ENCODE measurements at regions not wholly inside any gene's neighbourhood (a gene's known extent, or its start where the extent isn't known, plus 50 kb on each side); places are given as distances from the start of the nearest gene placed in this dataset.
A peak's percentile ranks its signal among the peaks of the same experiment; 100 is the strongest.

- H3K9me3 ChIP-seq (ENCODE audit: control insufficient read depth in 2 of 2, insufficient read depth in 1 of 2, low read length in 1 of 2): no peaks in the 10 kb centered on the region
- no peak for DNase-seq (ENCODE audit: low read depth in 6 of 9, low spot score in 9 of 9)
- H3K4me3 ChIP-seq (ENCODE audit: low read length in 2 of 2): no peak overlapping the region
- 97% methylated on average over 5 of the region's 5 CpGs for WGBS
- peaks cover 5 to 61% of the 10 kb centered on the region in 2 donors for H3K4me1 ChIP-seq (ENCODE audit: control insufficient read depth in 2 of 2, insufficient read depth in 2 of 2, low read length in 2 of 2)
- H3K27me3 ChIP-seq (ENCODE audit: control insufficient read depth in 2 of 2, insufficient read depth in 1 of 2, low read length in 1 of 2): peaks cover 0 to 5% of the 10 kb centered on the region in 2 donors
- no peaks in the 10 kb centered on the region for H3K36me3 ChIP-seq (ENCODE audit: control insufficient read depth in 2 of 2, insufficient read depth in 2 of 2, low read length in 1 of 2)
- H3K27ac ChIP-seq (ENCODE audit: low read depth in 1 of 2, low read length in 1 of 2): peak overlapping the region in 1 of 2 donors; percentile 52
Measured at GRCh38 chr3:46089237-46090011, 62.1 kb upstream of the XCR1 start.

- Histone ChIP-seq H3K27ac (ENCODE audit: low read depth in 1 of 2, low read length in 1 of 2) (no peak overlapping the region), H3K4me3 (ENCODE audit: low read length in 2 of 2) (no peak overlapping the region), H3K36me3 (ENCODE audit: control insufficient read depth in 2 of 2, insufficient read depth in 2 of 2, low read length in 1 of 2) (no peaks in the 10 kb centered on the region), H3K27me3 (ENCODE audit: control insufficient read depth in 2 of 2, insufficient read depth in 1 of 2, low read length in 1 of 2) (no peaks in the 10 kb centered on the region), H3K4me1 (ENCODE audit: control insufficient read depth in 2 of 2, insufficient read depth in 2 of 2, low read length in 2 of 2) (peaks cover 3 to 48% of the 10 kb centered on the region in 2 donors), H3K9me3 (ENCODE audit: control insufficient read depth in 2 of 2, insufficient read depth in 1 of 2, low read length in 1 of 2) (no peaks in the 10 kb centered on the region)
- WGBS: 80% methylated on average over 3 of the region's 3 CpGs
- peak in 1 of 9 donors; percentile 64 for DNase-seq (ENCODE audit: low read depth in 6 of 9, low spot score in 9 of 9)
Measured at GRCh38 chr3:46087871-46088270, 60.6 kb upstream of the XCR1 start.

GRCh38 chr3:46086986-46087385 is 59.7 kb upstream of the XCR1 start:
- 93% methylated on average over 5 of the region's 5 CpGs for WGBS
- peaks cover 0 to 40% of the 10 kb centered on the region in 2 donors for H3K4me1 ChIP-seq (ENCODE audit: control insufficient read depth in 2 of 2, insufficient read depth in 2 of 2, low read length in 2 of 2)

GRCh38 chr3:46086083-46086437 is 58.8 kb upstream of the XCR1 start:
- DNase-seq (ENCODE audit: low read depth in 6 of 9, low spot score in 9 of 9): no peak
- Histone ChIP-seq H3K27me3 (ENCODE audit: control insufficient read depth in 2 of 2, insufficient read depth in 1 of 2, low read length in 1 of 2) (no peaks in the 10 kb centered on the region), H3K36me3 (ENCODE audit: control insufficient read depth in 2 of 2, insufficient read depth in 2 of 2, low read length in 1 of 2) (no peaks in the 10 kb centered on the region), H3K4me1 (ENCODE audit: control insufficient read depth in 2 of 2, insufficient read depth in 2 of 2, low read length in 2 of 2) (peaks cover 0 to 30% of the 10 kb centered on the region in 2 donors), H3K9me3 (ENCODE audit: control insufficient read depth in 2 of 2, insufficient read depth in 1 of 2, low read length in 1 of 2) (no peaks in the 10 kb centered on the region), H3K27ac (ENCODE audit: low read depth in 1 of 2, low read length in 1 of 2) (no peak overlapping the region), H3K4me3 (ENCODE audit: low read length in 2 of 2) (no peak overlapping the region)
- 97% methylated on average over 4 of the region's 4 CpGs for WGBS

More at GRCh38 chr3:46086986-46087385, 59.7 kb upstream of the XCR1 start:
- Histone ChIP-seq H3K36me3 (ENCODE audit: control insufficient read depth in 2 of 2, insufficient read depth in 2 of 2, low read length in 1 of 2) (no peaks in the 10 kb centered on the region), H3K27ac (ENCODE audit: low read depth in 1 of 2, low read length in 1 of 2) (no peak overlapping the region), H3K4me3 (ENCODE audit: low read length in 2 of 2) (no peak overlapping the region), H3K9me3 (ENCODE audit: control insufficient read depth in 2 of 2, insufficient read depth in 1 of 2, low read length in 1 of 2) (no peaks in the 10 kb centered on the region), H3K27me3 (ENCODE audit: control insufficient read depth in 2 of 2, insufficient read depth in 1 of 2, low read length in 1 of 2) (no peaks in the 10 kb centered on the region)
- DNase-seq (ENCODE audit: low read depth in 6 of 9, low spot score in 9 of 9): no peak

- DNase-seq (ENCODE audit: low read depth in 6 of 9, low spot score in 9 of 9): no peak
- H3K36me3 ChIP-seq (ENCODE audit: control insufficient read depth in 2 of 2, insufficient read depth in 2 of 2, low read length in 1 of 2): no peaks in the 10 kb centered on the region
- 90% methylated on average over 3 of the region's 3 CpGs for WGBS
- no peak overlapping the region for H3K27ac ChIP-seq (ENCODE audit: low read depth in 1 of 2, low read length in 1 of 2)
- H3K27me3 ChIP-seq (ENCODE audit: control insufficient read depth in 2 of 2, insufficient read depth in 1 of 2, low read length in 1 of 2): no peaks in the 10 kb centered on the region
- no peak overlapping the region for H3K4me3 ChIP-seq (ENCODE audit: low read length in 2 of 2)
- no peaks in the 10 kb centered on the region for H3K9me3 ChIP-seq (ENCODE audit: control insufficient read depth in 2 of 2, insufficient read depth in 1 of 2, low read length in 1 of 2)
- H3K4me1 ChIP-seq (ENCODE audit: control insufficient read depth in 2 of 2, insufficient read depth in 2 of 2, low read length in 2 of 2): peaks cover 0 to 25% of the 10 kb centered on the region in 2 donors
Measured at GRCh38 chr3:46085421-46086082, 58.3 kb upstream of the XCR1 start.

- H3K4me3 ChIP-seq (ENCODE audit: low read length in 2 of 2): no peak overlapping the region
- WGBS: 96% methylated on average over 1 of the region's 1 CpG
- H3K36me3 ChIP-seq (ENCODE audit: control insufficient read depth in 2 of 2, insufficient read depth in 2 of 2, low read length in 1 of 2): no peaks in the 10 kb centered on the region
- H3K9me3 ChIP-seq (ENCODE audit: control insufficient read depth in 2 of 2, insufficient read depth in 1 of 2, low read length in 1 of 2): no peaks in the 10 kb centered on the region
- H3K4me1 ChIP-seq (ENCODE audit: control insufficient read depth in 2 of 2, insufficient read depth in 2 of 2, low read length in 2 of 2): peaks cover 0 to 18% of the 10 kb centered on the region in 2 donors
- H3K27ac ChIP-seq (ENCODE audit: low read depth in 1 of 2, low read length in 1 of 2): no peak overlapping the region
- no peaks in the 10 kb centered on the region for H3K27me3 ChIP-seq (ENCODE audit: control insufficient read depth in 2 of 2, insufficient read depth in 1 of 2, low read length in 1 of 2)
- no peak for DNase-seq (ENCODE audit: low read depth in 6 of 9, low spot score in 9 of 9)
Measured at GRCh38 chr3:46083956-46084355, 56.7 kb upstream of the XCR1 start.

- 94% methylated on average over 1 of the region's 1 CpG for WGBS
- peaks cover 3 to 25% of the 10 kb centered on the region in 2 donors for H3K4me1 ChIP-seq (ENCODE audit: control insufficient read depth in 2 of 2, insufficient read depth in 2 of 2, low read length in 2 of 2)
- H3K27me3 ChIP-seq (ENCODE audit: control insufficient read depth in 2 of 2, insufficient read depth in 1 of 2, low read length in 1 of 2): no peaks in the 10 kb centered on the region
- H3K36me3 ChIP-seq (ENCODE audit: control insufficient read depth in 2 of 2, insufficient read depth in 2 of 2, low read length in 1 of 2): no peaks in the 10 kb centered on the region
- no peak overlapping the region for H3K4me3 ChIP-seq (ENCODE audit: low read length in 2 of 2)
- H3K27ac ChIP-seq (ENCODE audit: low read depth in 1 of 2, low read length in 1 of 2): no peak overlapping the region
- DNase-seq (ENCODE audit: low read depth in 6 of 9, low spot score in 9 of 9): no peak
- no peaks in the 10 kb centered on the region for H3K9me3 ChIP-seq (ENCODE audit: control insufficient read depth in 2 of 2, insufficient read depth in 1 of 2, low read length in 1 of 2)
Measured at GRCh38 chr3:46082849-46083248, 55.6 kb upstream of the XCR1 start.

GRCh38 chr3:46082021-46082420 is 54.7 kb upstream of the XCR1 start:
- Histone ChIP-seq H3K4me3 (ENCODE audit: low read length in 2 of 2) (no peak overlapping the region), H3K4me1 (ENCODE audit: control insufficient read depth in 2 of 2, insufficient read depth in 2 of 2, low read length in 2 of 2) (peaks cover 3 to 25% of the 10 kb centered on the region in 2 donors)

GRCh38 chr3:46080969-46081345 is 53.7 kb upstream of the XCR1 start:
- no peak for DNase-seq (ENCODE audit: low read depth in 6 of 9, low spot score in 9 of 9)
- Histone ChIP-seq H3K4me1 (ENCODE audit: control insufficient read depth in 2 of 2, insufficient read depth in 2 of 2, low read length in 2 of 2) (peaks cover 3 to 23% of the 10 kb centered on the region in 2 donors), H3K9me3 (ENCODE audit: control insufficient read depth in 2 of 2, insufficient read depth in 1 of 2, low read length in 1 of 2) (peaks cover 0 to 3% of the 10 kb centered on the region in 2 donors), H3K27me3 (ENCODE audit: control insufficient read depth in 2 of 2, insufficient read depth in 1 of 2, low read length in 1 of 2) (no peaks in the 10 kb centered on the region), H3K27ac (ENCODE audit: low read depth in 1 of 2, low read length in 1 of 2) (no peak overlapping the region), H3K4me3 (ENCODE audit: low read length in 2 of 2) (no peak overlapping the region), H3K36me3 (ENCODE audit: control insufficient read depth in 2 of 2, insufficient read depth in 2 of 2, low read length in 1 of 2) (no peaks in the 10 kb centered on the region)
- 87% methylated on average over 2 of the region's 2 CpGs for WGBS

More at GRCh38 chr3:46082021-46082420, 54.7 kb upstream of the XCR1 start:
- H3K27ac ChIP-seq (ENCODE audit: low read depth in 1 of 2, low read length in 1 of 2): no peak overlapping the region
- DNase-seq (ENCODE audit: low read depth in 6 of 9, low spot score in 9 of 9): no peak
- H3K36me3 ChIP-seq (ENCODE audit: control insufficient read depth in 2 of 2, insufficient read depth in 2 of 2, low read length in 1 of 2): no peaks in the 10 kb centered on the region
- no peaks in the 10 kb centered on the region for H3K27me3 ChIP-seq (ENCODE audit: control insufficient read depth in 2 of 2, insufficient read depth in 1 of 2, low read length in 1 of 2)
- WGBS: 96% methylated on average over 2 of the region's 2 CpGs
- H3K9me3 ChIP-seq (ENCODE audit: control insufficient read depth in 2 of 2, insufficient read depth in 1 of 2, low read length in 1 of 2): peaks cover 0 to 1% of the 10 kb centered on the region in 2 donors

Measured in thymus (tissue), 11 donors.